ENCODE measurements at regions not wholly inside any gene's neighbourhood (a gene's known extent, or its start where the extent isn't known, plus 50 kb on each side); places are given as distances from the start of the nearest gene placed in this dataset. TPM values are rescaled to one million over a fixed set of nuclear protein-coding genes. Genes with fewer than 3 reads are reported as not detected.

GRCh38 chr21:23217597-23217996 lies 2219.4 kb downstream of the NCAM2 start:
- Histone ChIP-seq H3K27me3 (no peaks in the 10 kb centered on the region), H3K36me3 (no peaks in the 10 kb centered on the region), H3K9me3 (no peaks in the 10 kb centered on the region), H3K27ac (no peak overlapping the region), H3K4me3 (no peak overlapping the region), H3K4me1 (ENCODE audit: insufficient read depth) (no peaks in the 10 kb centered on the region)
- no peak for DNase-seq
- 30 to 79% (median 71%) methylated on average over 1 of the region's 1 CpG for WGBS, 3 donors
- intact Hi-C loops (cut with DNase I), result no loop called here
- TF ChIP-seq POLR2A (IDR thresholded peaks at IDR 0.05), result no peak

- intact Hi-C loops (cut with DNase I), result no loop called here
Measured at GRCh38 chr21:23215261-23215660, 2217.1 kb downstream of the NCAM2 start.

More at GRCh38 chr21:23215261-23215660, 2217.1 kb downstream of the NCAM2 start:
- no peak for DNase-seq
- whole genome bisulfite sequencing, 3 donors, result 67 to 69% (median 69%) methylated on average over 1 of the region's 1 CpG
- TF ChIP-seq CTCF (IDR thresholded peaks at IDR 0.05) (no peak), POLR2A (IDR thresholded peaks at IDR 0.05) (no peak), EP300 (IDR thresholded peaks at IDR 0.05) (no peak)
- Histone ChIP-seq H3K4me1 (ENCODE audit: insufficient read depth) (no peaks in the 10 kb centered on the region), H3K9me3 (no peaks in the 10 kb centered on the region), H3K4me3 (no peak overlapping the region), H3K36me3 (no peaks in the 10 kb centered on the region), H3K27me3 (no peaks in the 10 kb centered on the region), H3K27ac (no peak overlapping the region)

Small RNA genes in the stretch of these regions (small RNA-seq; reads per million reads assigned to genes)
- not detected for gene AP001340.1
- gene RF00019, result not detected
- gene RN7SKP236, result not detected
- not detected for gene RNA5SP489
- gene RNU2-55P, result not detected
